ENCODE measurements at regions not wholly inside any gene's neighbourhood (a gene's known extent, or its start where the extent isn't known, plus 50 kb on each side); places are given as distances from the start of the nearest gene placed in this dataset.

- Histone ChIP-seq H3K27me3 (ENCODE audit: control insufficient read depth in 2 of 2, insufficient read depth in 2 of 2, low read length in 2 of 2) (no peaks in the 10 kb centered on the region), H3K36me3 (ENCODE audit: control insufficient read depth in 2 of 2, extremely low read depth in 1 of 2, insufficient read depth in 2 of 2, low read length in 2 of 2) (no peaks in the 10 kb centered on the region), H3K9me3 (replicated peaks; ENCODE audit: control insufficient read depth, insufficient read depth, low read length) (no peaks in the 10 kb centered on the region), H3K27ac (ENCODE audit: insufficient read depth, low read depth, low read length) (no peak overlapping the region), H4K20me1 (replicated peaks; ENCODE audit: control insufficient read depth, extremely low read depth, insufficient read depth, low read length) (no peaks in the 10 kb centered on the region), H3K9me1 (replicated peaks; ENCODE audit: control insufficient read depth, extremely low read depth, insufficient read depth, low read length) (no peaks in the 10 kb centered on the region), H3K4me1 (ENCODE audit: control insufficient read depth, extremely low read depth, insufficient read depth, low read length) (peaks cover 4% of the 10 kb centered on the region), H3K9ac (replicated peaks; ENCODE audit: extremely low read depth, insufficient read depth, low read length) (no peak overlapping the region), H3K4me3 (replicated peaks in 1 of 3; ENCODE audit: insufficient read depth in 1 of 3, low read depth in 1 of 3, low read length in 3 of 3) (no peak overlapping the region), H2AFZ (ENCODE audit: low read depth, low read length) (no peak overlapping the region), H3K4me2 (ENCODE audit: insufficient read depth, low read length) (no peak overlapping the region), H3K79me2 (ENCODE audit: control insufficient read depth, insufficient read depth, low read length) (no peaks in the 10 kb centered on the region)
- ChIA-PET CTCF (no interaction called here), POLR2A (no interaction called here)
- FAIRE-seq (no peak), DNase-seq (ENCODE audit: low read depth, low spot score) (no peak)
- BruUV-seq (replicated peaks): no TSS peak
- dilution Hi-C loops (cut with MboI; ENCODE audit: extremely low pct_ligation_motif_present, low sequenced_read_pairs) (no loop called here), intact Hi-C loops (cut with micrococcal nuclease) (no loop called here)
- TF ChIP-seq JUN (IDR thresholded peaks at IDR 0.05; ENCODE audit: borderline replicate concordance, insufficient read depth, insufficient read length, low read depth) (no peak), MAX (IDR thresholded peaks at IDR 0.05; ENCODE audit: insufficient read depth, insufficient read length) (no peak), CTCF (IDR thresholded peaks at IDR 0.05; ENCODE audit: extremely low read depth in 1 of 2, insufficient read depth in 1 of 2, low read depth in 1 of 2, low read length in 2 of 2) (no peak), MYC (IDR thresholded peaks at IDR 0.05; ENCODE audit: low read depth, low read length) (no peak), POLR2A (IDR thresholded peaks at IDR 0.05; ENCODE audit: low read depth, low read length) (no peak), POLR2AphosphoS5 (IDR thresholded peaks at IDR 0.05; ENCODE audit: insufficient read depth, low read depth, low read length) (no peak), EZH2 (IDR thresholded peaks at IDR 0.05; ENCODE audit: borderline replicate concordance, low read depth, low read length, severe bottlenecking) (no peak), GATA2 (IDR thresholded peaks at IDR 0.05; ENCODE audit: insufficient read depth, insufficient read length, low read depth, low read length) (no peak), FOS (IDR thresholded peaks at IDR 0.05; ENCODE audit: borderline replicate concordance, insufficient read depth, low read length) (no peak)
Measured at GRCh38 chrX:98296129-98296528, 1412.4 kb downstream of the RPA4 start.
